K562 (cell line): ENCODE measurements at regions not wholly inside any gene's neighbourhood (a gene's known extent, or its start where the extent isn't known, plus 50 kb on each side); places are given as distances from the start of the nearest gene placed in this dataset.

ENCODE experiments used
- CTCF ChIP-seq, 3 experiments: IDR thresholded peaks in 2 of 3; conservative IDR thresholded peaks in 1 of 3; 2 replicates each; pipeline ENCODE4 v1.5.1; 2011 to 2012; ENCODE audit warnings: low read length in 3 of 3, mild to moderate bottlenecking in 3 of 3, control low read depth in 2 of 3, improper control_type of control experiment in 1 of 3, inconsistent platforms in 1 of 3, low read depth in 1 of 3, mixed read lengths in 1 of 3, moderate library complexity in 1 of 3; ENCODE audit not compliant: insufficient read depth in 2 of 3
- POLR2AphosphoS5 ChIP-seq: IDR thresholded peaks from 2 replicates; pipeline ENCODE4 v1.6.1; 2011; ENCODE audit warnings: mild to moderate bottlenecking, low read depth, low read length, moderate library complexity; ENCODE audit not compliant: control insufficient read depth, insufficient read depth

GRCh38 chr6:22087960-22088706 lies 208.7 kb downstream of the PRL start:
- TF ChIP-seq POLR2AphosphoS5, result no peak
- no peak for TF ChIP-seq CTCF (IDR thresholded peaks at IDR 0.05 in 2 of 3, conservative IDR thresholded peaks at IDR 0.05 in 1 of 3; ENCODE audit: insufficient read depth in 2 of 3, low read depth in 1 of 3, low read length in 3 of 3)
